ENCODE measurements at regions not wholly inside any gene's neighbourhood (a gene's known extent, or its start where the extent isn't known, plus 50 kb on each side); places are given as distances from the start of the nearest gene placed in this dataset.
"Not testable (repeated sequence)": the region's sequence is repeated elsewhere in the genome, so short reads cannot be mapped to it uniquely, and the experiment has no call there.

GRCh38 chr4:173722075-173722474 lies 192.0 kb upstream of the HAND2 start:
- FAIRE-seq (no peak), DNase-seq (ENCODE audit: insufficient read length, low spot score) (no peak)

GRCh38 chr4:173718504-173718903 lies 188.5 kb upstream of the HAND2 start:
- not testable (repeated sequence) for FAIRE-seq; DNase-seq (ENCODE audit: insufficient read length, low spot score)

GRCh38 chr4:173717581-173717980 lies 187.6 kb upstream of the HAND2 start:
- FAIRE-seq = no peak
- no peak for DNase-seq (ENCODE audit: insufficient read length, low spot score)

- FAIRE-seq (no peak), DNase-seq (ENCODE audit: insufficient read length, low spot score) (no peak)
Measured at GRCh38 chr4:173714456-173714855, 184.4 kb upstream of the HAND2 start.

- FAIRE-seq (no peak), DNase-seq (ENCODE audit: insufficient read length, low spot score) (no peak)
Measured at GRCh38 chr4:173713026-173713425, 183.0 kb upstream of the HAND2 start.

- DNase-seq (ENCODE audit: insufficient read length, low spot score) (no peak), FAIRE-seq (no peak)
Measured at GRCh38 chr4:173707658-173708419, 177.8 kb upstream of the HAND2 start.

- no peak for DNase-seq (ENCODE audit: insufficient read length, low spot score)
- FAIRE-seq = no peak
Measured at GRCh38 chr4:173704201-173704600, 174.2 kb upstream of the HAND2 start.

- FAIRE-seq (no peak), DNase-seq (ENCODE audit: insufficient read length, low spot score) (no peak)
Measured at GRCh38 chr4:173703021-173703420, 173.0 kb upstream of the HAND2 start.

- FAIRE-seq (no peak), DNase-seq (ENCODE audit: insufficient read length, low spot score) (no peak)
Measured at GRCh38 chr4:173700650-173701049, 170.6 kb upstream of the HAND2 start.

- DNase-seq (ENCODE audit: insufficient read length, low spot score) (no peak), FAIRE-seq (no peak)
Measured at GRCh38 chr4:173699841-173700475, 169.9 kb upstream of the HAND2 start.

- no peak for DNase-seq (ENCODE audit: insufficient read length, low spot score)
- peak; percentile 36 for FAIRE-seq
Measured at GRCh38 chr4:173698557-173699262, 168.7 kb upstream of the HAND2 start.

GRCh38 chr4:173697840-173698239 lies 167.8 kb upstream of the HAND2 start:
- FAIRE-seq (no peak), DNase-seq (ENCODE audit: insufficient read length, low spot score) (no peak)

GRCh38 chr4:173696551-173696950 lies 166.5 kb upstream of the HAND2 start:
- FAIRE-seq = no peak
- no peak for DNase-seq (ENCODE audit: insufficient read length, low spot score)

- DNase-seq (ENCODE audit: insufficient read length, low spot score) (no peak), FAIRE-seq (no peak)
Measured at GRCh38 chr4:173696011-173696410, 166.0 kb upstream of the HAND2 start.

GRCh38 chr4:173685831-173686210 lies 155.8 kb upstream of the HAND2 start:
- FAIRE-seq = no peak

GRCh38 chr4:173685165-173685830 lies 155.3 kb upstream of the HAND2 start:
- DNase-seq (ENCODE audit: insufficient read length, low spot score) (no peak), FAIRE-seq (no peak)

More at GRCh38 chr4:173685831-173686210, 155.8 kb upstream of the HAND2 start:
- no peak for DNase-seq (ENCODE audit: insufficient read length, low spot score)

- DNase-seq (ENCODE audit: insufficient read length, low spot score) (no peak), FAIRE-seq (no peak)
Measured at GRCh38 chr4:173684223-173684622, 154.2 kb upstream of the HAND2 start.

GRCh38 chr4:173682609-173683008 lies 152.6 kb upstream of the HAND2 start:
- FAIRE-seq = no peak
- no peak for DNase-seq (ENCODE audit: insufficient read length, low spot score)

GRCh38 chr4:173680278-173680677 lies 150.2 kb upstream of the HAND2 start:
- no peak for DNase-seq (ENCODE audit: insufficient read length, low spot score)
- FAIRE-seq = no peak

- DNase-seq (ENCODE audit: insufficient read length, low spot score) (no peak), FAIRE-seq (no peak)
Measured at GRCh38 chr4:173675446-173675845, 145.4 kb upstream of the HAND2 start.

All from HTR-8/SVneo (cell line).